Muscle of back (tissue), 3 donors: ENCODE measurements at regions not wholly inside any gene's neighbourhood (a gene's known extent, or its start where the extent isn't known, plus 50 kb on each side); places are given as distances from the start of the nearest gene placed in this dataset.
"Not testable (repeated sequence)": the region's sequence is repeated elsewhere in the genome, so short reads cannot be mapped to it uniquely, and the experiment has no call there.

Experiments used
- DNase-seq, 3 donors: peaks; one replicate each; pipeline versions ENCODE4 v3.0.0 to v3.0.0-alpha.2; 2013

DNA sequence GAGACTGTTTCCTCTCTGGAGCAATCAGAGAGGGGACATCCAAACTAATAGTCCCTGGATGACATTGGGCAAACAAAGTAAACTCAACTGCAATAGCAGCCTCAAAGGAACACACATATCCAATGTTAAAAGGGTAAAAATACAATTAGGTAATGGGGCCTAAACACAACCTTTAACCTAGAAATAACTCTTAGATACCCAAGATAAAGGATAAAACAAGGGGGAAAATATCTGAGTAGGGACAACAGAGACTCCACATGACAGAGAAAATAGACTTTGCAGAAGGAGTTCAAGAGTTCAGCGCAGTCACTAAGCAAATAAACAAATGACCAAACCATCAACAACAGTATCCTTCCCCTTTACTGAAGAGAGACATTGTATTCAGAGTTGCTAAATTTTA is 149.3 kb downstream of the FBXO4 start:
- no peak for DNase-seq

DNA sequence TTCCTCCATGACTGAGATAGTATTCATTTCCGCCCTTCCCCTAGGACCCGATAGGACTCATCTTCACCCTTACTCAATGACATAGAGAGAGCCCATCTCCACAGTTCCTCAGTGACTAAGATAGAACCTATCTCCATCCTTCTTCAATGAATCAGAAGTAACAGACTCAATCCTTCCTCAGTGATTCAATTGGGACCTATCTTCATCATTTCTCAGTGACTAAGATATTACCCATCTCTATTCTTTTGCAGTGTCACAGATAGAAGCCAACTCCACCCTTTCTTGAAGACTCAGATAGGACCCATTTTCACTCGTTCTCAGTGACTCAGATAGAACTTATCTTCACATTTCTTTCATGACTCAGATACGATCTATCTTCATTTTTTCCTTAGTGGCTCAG is 164.6 kb downstream of the FBXO4 start:
- DNase-seq = no peak

DNA sequence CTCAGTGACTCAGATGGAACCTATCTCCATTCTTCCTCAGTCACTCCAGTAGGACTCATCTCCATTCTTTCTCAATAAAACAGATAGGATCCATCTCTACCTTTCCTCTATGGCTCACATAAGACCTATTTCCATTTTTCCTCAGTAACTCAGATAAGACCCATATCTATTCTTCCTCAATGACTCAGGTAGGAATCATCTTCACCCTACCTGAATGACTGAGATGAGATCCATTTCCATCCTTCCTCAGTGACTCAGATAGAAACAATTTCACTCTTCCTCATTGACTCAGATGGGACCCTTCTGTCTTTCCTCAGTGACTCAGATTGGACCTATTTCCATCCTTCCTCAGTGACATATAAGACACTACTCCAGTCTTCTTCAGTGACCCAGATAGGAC is 165.1 kb downstream of the FBXO4 start:
- no peak for DNase-seq

DNA sequence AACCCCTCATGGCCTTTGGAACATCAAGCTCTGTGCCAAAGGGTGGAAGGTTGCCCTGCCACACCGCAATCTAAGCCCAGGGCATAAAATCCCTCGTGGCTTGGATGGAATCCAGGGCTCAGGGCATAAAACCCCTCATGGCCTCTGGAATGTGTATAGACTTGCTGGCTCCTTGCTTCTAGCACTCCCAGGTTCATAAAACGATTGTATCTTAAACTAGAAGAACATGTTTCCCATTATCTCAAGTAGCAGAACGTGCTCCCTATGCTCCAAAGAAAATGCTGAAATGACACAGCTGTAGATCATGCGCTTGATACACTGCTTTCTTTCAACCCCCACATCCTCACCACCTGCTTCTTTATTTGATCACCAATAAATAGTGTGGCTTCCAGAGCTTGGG is 174.8 kb downstream of the FBXO4 start:
- DNase-seq = not testable (repeated sequence)

DNA sequence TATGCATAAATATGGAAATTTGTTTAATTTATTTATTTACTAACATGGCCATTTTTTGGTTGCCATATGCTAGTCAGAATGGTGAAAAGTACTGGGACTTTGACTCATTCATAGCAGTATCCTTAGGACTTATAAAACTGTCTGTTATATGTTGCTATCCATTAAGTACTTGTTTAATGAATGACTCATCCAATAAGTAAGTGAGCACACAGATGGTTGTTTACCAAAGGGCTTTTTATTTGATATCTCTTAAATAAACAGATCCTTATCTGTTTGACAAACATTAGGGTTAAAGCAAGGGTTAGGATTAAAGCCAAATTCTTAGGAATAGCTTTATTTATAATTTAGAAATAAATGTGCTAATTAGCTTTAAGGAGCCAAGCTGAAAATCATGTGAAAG is 183.4 kb downstream of the FBXO4 start:
- DNase-seq = no peak

DNA sequence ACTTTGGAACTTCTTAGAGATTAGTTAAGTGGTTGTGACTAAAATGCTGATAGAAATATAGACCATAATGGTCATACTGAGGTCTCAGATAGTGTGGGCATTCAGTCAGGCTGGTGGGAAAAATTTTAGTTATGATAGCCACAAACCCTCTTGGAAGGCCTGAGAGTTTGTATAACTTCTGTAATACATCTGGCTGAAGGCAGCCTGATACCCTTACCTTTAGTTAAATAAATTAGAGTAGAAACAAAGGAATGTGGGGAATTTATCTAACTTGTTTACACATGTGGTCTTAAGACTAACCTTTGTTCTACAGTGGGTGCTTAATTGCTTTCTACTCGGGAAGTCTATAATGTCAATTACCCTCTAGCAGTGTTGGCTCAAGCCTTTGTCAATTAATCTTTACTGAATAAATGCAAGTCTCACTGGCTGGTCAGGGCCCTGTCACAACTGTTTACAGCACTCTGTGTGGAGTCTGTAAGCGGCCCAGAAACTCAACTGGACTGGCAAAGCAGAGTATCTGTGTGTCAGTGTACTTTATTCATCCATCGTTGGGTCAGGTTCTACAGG is 184.0 kb downstream of the FBXO4 start:
- DNase-seq = no peak

DNA sequence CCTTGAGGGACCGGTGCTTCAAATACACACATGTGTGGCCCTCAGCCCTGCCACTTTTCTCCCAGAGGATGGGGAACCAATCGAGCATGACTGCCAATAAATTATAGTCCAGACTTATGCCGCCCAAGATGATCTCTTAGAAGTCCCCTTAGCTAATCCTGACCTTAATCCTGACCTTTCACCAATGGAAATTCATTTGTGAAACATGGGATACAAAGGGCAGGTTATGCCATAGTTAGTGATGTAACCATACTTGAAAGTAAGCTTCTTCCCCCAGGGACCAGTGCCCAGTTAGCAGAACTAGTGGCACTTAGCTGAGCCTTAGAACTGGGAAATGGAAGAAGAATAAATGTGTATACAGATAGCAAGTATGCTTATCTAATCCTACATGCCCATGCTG is 190.6 kb downstream of the FBXO4 start:
- not testable (repeated sequence) for DNase-seq

DNA sequence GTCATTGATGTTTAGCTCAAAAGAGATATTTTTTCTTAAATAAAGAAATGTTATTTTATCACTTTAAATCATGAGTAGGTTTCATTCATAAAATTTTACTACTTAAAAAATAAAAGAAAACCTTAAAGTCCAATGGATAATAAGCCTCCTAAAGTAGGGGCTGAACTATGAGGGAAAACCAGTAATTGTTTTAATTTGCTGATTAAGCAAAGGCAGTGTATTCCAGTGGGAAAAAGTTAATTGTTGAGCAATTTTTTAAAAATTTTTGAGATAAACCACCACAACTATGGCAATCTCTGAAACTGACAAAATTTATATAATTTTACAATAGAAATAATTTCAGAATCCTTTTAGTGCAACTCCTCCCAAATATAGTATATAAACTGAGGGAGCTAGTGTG is 195.0 kb downstream of the FBXO4 start:
- no peak for DNase-seq

DNA sequence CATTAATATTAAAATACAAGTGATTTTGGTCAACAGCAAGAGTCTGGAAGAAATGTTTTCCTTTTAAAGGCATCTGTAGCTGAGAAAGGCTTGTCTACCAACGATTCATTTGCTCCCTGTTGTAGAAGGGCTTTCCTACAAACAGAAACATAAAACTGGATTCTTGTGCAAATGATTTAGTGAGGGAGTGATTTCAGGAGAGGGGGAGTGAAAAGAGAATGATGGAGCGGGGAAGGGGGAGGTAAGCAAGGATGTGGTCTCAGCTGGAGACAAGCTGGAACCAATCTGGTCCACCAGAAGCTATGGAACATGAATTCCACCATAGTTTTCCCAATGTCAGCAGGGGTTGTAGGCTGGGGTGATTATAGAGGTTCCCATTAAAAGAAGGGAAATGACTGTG is 196.3 kb downstream of the FBXO4 start:
- DNase-seq = no peak

DNA sequence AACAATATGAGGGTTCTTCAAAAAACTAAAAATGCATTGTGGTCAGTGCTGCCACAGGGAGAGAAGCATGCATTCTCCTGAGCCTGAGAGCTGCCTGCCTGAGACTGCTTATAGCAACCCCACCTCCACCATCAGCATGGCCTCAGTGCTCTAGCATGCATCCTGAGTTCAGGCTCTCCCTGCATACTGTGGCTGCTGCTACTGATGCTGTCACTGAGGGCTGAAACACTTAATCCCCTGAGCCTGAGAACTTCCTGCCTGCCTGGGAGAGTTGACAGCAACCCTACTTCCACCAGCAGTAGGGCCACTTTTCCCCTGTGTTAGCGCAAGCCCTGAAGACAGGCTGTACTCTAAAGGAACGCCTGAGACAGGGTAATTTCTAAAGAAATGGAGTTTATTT is 206.0 kb downstream of the FBXO4 start:
- no peak for DNase-seq

DNA sequence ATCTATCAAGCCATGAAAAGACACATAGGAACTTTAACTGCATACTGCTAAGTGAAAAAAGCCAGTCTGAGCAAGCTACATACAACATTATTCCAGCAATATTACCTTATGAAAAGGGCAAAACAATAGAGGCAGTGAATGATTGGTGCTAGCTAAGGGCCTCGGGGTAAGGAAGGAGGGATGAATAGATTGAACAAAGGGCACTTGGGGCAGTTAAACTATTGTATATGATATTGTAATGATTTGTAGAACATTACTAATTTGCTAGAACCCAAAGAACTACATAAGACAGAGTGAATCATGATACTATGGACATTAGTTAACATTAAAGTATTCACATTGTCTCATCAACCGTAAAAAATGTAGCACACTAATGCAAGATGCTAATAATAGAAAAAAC is 218.3 kb downstream of the FBXO4 start:
- DNase-seq = no peak

DNA sequence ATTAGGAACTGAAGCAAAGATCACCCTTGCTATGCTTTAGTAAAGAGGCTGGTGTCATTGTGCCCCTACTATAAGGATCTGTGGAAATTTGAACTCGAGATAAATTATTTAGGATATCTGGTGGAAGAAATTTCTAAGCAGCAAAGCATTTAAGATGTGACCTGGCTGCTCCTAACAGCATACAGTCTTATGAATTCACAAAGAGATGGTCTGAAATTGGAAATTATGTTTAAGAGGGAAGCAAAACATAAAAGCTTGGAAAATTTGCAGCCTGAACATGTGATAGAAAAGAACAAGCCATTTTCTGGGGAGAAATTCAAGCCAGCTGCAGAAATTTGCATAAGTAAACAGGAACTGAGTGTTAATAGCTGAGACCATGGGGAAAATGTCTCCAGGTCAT is 223.7 kb downstream of the FBXO4 start:
- DNase-seq = no peak

DNA sequence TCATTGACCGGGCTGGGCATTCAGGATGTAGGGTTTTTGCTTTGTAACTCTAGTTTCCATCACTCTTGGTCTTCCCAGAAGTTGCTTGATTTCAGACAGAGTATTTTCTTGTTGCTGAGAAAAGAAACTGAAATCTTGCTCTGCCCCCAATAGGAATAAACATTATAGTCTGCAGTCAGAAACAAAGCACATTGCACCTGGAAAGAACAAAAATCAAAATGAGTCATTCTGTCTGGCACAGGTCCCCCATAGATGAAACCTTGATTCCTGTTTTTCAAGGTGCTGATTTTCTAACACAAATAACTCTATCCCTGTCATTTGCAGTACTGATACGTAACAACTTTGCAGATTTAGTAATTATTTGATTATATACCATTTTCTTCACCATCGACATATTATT is 232.1 kb downstream of the FBXO4 start:
- DNase-seq = no peak

DNA sequence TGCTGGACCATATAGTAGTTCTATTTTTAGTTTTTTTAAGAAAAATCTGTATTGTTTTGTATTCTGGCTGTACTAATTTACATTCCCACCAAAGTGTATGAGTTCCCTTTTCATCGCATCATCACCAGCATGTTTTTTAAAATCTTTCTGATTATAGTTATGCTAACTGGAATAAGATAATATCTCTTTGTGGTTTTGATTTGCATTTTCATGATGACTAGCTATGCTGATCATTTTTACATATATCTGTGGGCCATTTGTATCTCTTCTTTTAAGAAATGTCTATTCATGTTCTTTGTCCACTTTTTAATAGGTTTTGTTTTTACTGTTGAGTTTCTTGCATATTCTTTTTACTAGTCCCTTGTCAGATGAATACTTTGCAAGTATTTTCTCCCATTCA is 238.0 kb downstream of the FBXO4 start:
- DNase-seq = no peak

DNA sequence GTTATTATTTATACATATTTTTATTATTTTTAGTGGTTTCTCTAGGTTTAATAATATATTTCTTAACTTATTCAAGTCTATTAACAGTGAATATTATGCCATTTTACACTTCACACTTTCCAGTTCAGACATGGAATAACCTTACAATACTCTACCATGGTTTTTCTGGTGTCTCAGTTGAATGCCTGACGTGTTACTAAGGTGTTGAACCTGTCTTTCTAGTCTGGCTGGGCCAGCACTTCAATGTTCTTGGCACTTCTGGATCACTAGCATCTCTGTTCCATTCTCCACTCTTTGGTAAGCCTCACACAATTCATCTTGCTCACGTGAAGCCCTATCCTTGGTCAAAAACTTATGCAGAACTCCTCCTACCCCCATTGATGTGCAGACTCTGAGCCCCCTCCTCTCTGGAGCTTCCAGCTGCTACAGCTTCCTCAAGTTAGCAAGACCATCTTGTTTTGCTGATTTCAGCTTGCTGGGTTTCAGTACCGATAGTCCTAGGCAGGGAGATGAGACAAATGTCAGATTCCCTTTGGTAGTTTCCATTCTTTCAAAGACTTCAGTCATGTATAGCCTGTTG is 243.1 kb downstream of the FBXO4 start:
- DNase-seq = no peak

DNA sequence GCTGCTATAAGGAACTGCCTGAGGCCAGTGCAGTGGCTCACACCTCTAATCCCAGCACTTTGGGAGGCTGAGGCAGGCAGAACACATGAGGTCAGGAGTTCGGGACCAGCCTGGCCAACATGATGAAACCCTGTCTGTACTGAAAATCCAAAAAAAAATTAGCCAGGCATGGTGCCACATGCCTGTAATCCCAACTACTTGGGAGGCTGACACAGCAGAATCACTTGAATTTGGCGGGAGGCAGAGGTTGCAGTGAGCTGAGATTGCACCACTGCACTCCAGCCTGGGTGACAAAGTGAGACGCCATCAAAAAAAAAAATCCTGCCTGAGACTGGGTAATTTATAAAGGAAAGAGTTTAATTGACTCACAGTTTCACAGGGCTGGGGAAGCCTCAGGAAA is 247.1 kb upstream of the GHR start:
- DNase-seq = not testable (repeated sequence)

DNA sequence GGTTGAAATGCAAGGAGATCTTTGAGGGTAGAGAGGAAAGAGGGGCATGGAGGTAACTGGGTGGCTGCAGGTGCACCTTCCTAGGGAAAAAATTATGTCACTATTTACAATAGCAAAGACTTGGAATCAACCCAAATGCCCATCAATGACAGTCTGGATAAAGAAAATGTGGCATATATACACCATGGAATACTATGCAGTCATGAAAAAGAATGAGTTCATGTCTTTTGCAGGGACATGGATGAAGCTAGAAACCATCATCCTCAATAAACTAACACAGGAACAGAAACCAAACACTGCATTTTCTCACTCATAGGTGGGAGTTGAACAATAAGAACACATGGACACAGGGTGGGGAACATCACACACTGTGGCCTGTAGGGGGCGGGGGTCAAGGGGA is 243.4 kb upstream of the GHR start:
- DNase-seq = not testable (repeated sequence)

DNA sequence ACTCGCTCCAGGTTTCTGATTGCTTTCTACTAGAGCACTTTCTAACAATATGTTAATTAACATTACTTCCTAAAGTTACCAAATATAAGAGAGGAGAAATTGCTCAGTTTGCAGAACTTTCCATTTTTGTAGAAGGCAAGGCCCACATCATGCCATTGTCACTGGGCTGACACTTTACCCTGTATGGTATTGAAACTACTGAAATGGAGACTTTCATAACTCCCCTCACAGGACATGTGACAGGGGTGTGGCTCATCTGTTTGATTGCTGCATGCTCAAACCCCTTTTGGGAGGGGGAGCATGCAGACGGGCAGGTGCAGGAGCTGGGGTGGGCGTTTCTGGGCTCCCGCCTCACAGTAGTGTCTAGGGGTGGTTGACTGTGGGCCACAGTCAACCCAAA is 206.3 kb upstream of the GHR start:
- DNase-seq = no peak

DNA sequence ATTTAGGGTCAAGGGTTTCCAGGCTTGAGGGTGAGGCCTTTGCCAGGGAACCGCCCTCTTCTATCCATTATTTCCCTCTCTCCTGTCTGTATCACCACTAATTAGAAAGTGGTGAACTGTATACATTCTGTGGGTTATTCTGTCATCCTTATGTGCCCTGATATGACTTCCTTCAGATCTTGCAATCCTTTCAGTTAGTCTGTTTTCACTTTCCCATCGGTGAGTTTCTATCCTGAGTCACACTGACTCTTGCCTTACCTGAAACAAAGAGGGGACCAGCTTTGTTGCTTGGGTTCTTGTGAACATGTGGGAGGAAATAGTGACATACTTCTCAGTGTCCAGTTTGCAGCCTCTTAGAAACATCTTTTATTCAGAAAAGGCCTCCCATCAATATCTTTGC is 205.4 kb upstream of the GHR start:
- no peak for DNase-seq

DNA sequence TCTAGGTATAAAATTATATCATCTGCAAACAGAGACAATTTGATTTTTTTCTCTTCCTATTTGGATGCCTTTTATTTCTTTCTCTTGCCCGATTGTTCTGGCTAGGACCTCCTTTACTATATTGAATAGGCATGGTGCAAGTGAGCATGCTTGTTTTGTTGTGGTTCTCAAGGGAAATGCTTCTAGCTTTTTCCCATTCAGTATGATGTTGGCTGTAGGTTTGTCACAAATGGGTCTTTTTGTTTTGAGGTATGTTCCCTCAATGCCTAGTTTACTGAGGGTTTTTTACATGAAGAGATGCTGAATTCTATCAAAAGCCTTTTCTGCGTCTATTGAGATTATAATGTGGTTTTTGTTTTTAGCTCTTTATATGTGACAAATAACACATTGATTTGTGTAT is 198.2 kb upstream of the GHR start:
- DNase-seq = no peak

DNA sequence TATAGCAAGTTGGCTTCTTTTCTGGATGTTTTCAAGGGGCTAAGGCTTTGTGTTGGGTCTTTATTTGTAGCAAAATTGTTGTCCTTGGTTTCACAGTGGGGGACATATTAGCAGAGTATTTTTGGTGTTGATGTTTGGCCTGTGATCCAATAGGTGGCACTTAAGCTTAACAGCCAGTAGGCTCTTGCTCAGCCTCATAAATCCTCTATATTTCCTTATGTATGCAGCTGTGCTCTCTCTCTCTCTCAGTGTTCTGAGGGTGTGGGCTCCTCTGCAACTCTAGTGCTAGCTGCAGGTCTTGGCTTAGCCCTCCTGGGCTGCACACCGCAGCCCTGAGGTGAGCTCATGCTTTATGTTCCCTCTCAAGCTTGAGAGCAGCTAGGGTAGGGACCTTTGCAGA is 195.0 kb upstream of the GHR start:
- peak in 1 of 3 donors; percentile 2 for DNase-seq

DNA sequence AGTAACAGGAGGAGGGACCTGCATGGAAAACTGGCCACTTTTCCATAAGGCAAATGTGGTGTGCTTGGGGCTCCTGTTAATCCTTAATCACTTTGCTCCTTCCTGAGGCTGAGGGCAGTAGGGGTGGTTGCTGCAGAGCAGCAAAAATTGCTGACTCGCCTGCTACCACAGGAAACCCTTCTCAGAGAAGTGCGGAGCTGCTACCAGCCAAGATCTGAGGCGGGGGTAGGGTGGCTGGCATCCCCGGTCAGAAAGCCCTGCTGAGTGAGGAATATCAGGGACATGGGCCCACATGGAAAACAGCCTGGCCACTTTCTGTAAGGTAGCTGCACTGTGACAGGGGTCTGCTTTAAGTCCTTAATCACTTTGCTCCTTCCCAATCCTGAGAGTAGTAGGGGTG is 192.4 kb upstream of the GHR start:
- no peak for DNase-seq

DNA sequence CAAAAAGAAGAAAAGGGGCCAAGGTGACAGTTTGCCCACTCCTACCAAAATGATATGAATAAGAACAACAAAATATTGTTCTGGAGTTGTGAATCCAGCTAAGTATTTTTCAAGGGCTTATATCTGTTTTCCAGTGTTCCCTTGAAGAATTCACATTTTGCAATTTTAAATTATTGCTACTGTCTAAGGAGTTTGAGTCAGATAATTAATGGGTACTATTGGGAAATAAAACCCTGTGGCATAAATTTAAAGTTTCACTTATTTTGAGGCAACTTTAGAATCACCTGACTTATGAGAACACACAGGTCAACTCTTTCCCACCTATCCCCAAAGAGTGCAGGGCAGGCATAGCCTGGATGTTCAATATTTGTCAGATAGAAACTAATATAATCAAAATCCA is 188.0 kb upstream of the GHR start:
- no peak for DNase-seq

DNA sequence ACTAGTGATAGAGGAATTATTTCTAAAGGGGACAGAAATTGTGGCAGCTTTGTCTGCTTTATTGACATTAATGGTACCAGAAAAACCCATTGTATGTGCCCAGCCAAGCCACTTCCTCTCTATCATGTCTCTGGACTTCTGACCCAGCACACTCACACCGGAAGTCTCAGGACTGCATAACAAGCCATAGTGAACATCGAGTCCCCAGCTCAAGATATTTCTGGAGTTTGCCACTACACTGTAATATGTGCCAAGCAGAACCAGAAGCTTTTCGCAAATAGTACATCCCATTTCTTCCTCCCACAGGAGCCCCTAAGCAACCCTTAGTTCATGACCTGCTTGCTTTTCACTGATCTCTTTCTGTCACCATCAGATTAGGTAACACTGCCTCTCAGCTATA is 187.4 kb upstream of the GHR start:
- no peak for DNase-seq

DNA sequence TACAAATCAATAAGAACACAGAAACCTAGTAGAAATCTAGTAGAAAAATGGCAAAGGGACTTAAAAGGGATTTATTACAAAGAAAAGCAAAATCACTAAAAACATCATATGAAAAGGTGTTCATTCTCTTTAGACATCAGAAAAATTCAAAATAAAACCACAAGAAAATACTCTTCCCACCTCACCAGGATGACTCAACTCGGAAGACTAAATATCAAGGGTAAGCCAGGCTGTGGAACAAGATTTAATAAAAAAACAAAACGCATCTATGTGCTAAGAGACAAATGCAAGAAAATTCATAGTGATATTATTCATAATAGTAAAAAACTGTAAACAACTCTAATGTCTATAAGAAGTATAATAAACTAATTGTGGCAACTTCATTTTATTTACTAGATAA is 181.6 kb upstream of the GHR start:
- DNase-seq = no peak
